ENCODE measurements at regions not wholly inside any gene's neighbourhood (a gene's known extent, or its start where the extent isn't known, plus 50 kb on each side); places are given as distances from the start of the nearest gene placed in this dataset.
"Not testable (repeated sequence)": the region's sequence is repeated elsewhere in the genome, so short reads cannot be mapped to it uniquely, and the experiment has no call there.

- DNase-seq (ENCODE audit: low read depth in 2 of 2) = no peak
Observed at GRCh38 chr14:37988472-37988871, 219.2 kb upstream of the SSTR1 start.

GRCh38 chr14:37991027-37991426, 216.7 kb upstream of the SSTR1 start:
- no peak for DNase-seq (ENCODE audit: low read depth in 2 of 2)

- DNase-seq (ENCODE audit: low read depth in 2 of 2) = no peak
Observed at GRCh38 chr14:37992499-37992898, 215.2 kb upstream of the SSTR1 start.

GRCh38 chr14:37994846-37995372, 212.8 kb upstream of the SSTR1 start:
- DNase-seq (ENCODE audit: low read depth in 2 of 2) = no peak

DNA sequence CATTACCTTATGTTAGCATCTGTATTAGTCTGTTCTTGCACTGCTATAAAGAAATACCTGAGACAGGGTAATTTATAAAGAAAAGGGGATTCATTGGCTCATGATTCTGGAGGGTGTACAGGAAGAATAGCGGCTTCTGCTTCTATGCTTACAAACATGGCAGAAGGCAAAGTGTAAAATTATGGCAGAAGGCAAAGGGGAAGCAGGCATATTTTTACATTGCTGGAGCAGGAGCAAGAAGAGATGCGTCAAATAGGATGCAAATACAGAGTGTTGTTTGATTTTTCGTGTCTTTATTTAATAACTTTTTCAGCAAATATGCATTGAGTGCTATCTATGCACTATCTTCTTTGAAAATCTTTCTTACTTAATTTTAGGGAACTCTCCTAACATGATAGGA, 210.7 kb upstream of the SSTR1 start:
- no peak for DNase-seq (ENCODE audit: low read depth in 2 of 2)

GRCh38 chr14:38000340-38000739, 207.4 kb upstream of the SSTR1 start:
- DNase-seq (ENCODE audit: low read depth in 2 of 2) = no peak

DNA sequence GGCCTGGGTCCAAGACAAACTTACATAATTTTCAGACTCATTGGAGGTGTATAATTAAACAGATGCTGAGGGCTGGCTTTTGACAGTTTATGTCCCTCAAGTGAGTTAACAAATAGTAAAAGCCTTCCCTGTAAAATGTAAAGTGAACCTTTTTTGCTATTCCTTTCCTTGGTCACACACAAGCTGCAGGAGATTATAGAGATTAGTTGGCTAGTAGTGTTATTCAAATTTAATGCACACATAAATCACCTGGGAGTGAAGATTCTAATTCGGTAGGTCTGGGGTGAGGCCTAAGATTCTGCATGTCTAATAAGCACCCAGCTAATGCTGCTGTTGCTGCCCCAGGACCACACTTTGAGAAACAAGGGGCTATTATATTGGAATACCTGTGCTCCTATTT, 206.2 kb upstream of the SSTR1 start:
- no peak for DNase-seq (ENCODE audit: low read depth in 2 of 2)

DNA sequence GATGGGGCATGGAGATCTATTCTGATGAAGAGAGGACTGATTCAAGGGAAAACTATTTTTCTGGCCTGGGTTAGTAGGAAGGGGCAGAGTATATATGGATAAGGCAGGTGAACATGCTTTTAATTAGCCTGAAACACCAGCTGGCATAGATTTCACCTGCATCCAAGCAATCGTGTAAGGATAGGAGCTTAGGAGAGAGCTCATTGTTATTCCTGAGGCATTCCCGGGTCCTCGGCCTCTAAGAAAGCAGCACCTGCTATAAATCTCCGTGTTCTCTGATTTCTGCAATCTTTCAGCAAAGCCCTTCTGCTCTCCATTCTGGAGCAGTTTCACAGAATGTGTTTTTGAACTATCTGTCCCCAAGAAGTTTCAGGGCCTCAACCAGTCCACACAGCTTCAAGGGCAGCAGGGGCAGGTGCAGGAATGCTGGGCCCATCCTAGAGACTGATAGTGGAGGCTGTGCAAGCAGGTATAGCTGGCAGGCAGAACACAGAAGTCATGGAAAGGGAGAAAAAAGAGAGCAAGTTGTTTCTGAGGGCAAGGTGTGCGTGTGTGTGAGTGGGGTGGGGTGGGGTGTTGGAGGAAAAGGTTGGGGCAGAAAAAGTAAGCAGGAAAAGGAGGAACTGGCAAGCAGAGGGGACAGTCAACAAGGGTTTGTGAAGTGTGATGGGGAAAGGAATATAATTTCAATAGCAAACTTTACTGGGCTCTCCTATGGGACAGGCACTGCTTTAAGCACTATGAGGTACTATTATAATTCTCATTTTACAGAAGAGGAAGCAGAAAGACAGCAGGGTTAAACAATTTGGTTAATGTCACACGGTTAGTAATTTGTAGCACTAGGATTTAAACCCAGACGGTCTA, 203.7 kb upstream of the SSTR1 start:
- no peak for DNase-seq (ENCODE audit: low read depth in 2 of 2)

- DNase-seq (ENCODE audit: low read depth in 2 of 2) = no peak
Observed at GRCh38 chr14:38004610-38004879, 203.2 kb upstream of the SSTR1 start.

DNA sequence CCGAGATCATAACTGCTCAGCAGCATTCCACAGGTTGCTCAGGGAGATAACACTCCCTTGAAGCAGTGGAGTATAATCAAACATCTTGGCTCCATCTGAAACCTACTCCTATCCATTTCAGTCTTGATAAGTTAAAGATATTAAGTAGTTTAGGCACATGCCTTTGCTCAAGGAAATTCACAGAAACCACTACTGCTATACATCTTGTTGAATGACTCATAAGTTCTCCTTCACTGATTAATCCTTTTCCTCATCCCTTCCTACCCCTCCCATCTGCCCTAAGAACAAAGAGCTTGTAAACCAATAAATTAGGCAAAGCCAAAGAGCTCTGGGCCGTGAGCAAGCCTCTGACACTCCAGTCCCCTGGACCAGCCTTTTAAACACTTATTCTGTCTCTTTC, 196.5 kb upstream of the SSTR1 start:
- DNase-seq (ENCODE audit: low read depth in 2 of 2) = not testable (repeated sequence)

DNA sequence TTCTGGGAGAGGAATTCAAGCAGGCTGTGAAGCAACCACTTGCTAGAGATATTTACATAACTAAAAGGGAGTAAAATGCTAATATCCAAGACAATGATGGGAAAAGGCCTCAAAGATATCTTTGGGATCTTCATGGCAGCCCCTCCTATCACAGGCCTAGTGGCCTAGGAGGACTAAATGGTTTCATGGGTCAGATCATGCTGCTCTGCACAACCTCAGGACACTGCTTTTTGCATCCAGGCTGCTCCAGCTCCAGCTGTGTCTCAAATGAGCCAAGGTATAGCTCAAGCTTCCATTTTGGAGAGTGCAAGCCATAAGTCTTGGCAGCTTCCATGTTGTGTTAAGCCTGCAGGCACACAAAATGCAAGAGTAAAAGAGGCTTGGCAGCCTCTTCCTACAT, 195.6 kb upstream of the SSTR1 start:
- no peak for DNase-seq (ENCODE audit: low read depth in 2 of 2)

DNA sequence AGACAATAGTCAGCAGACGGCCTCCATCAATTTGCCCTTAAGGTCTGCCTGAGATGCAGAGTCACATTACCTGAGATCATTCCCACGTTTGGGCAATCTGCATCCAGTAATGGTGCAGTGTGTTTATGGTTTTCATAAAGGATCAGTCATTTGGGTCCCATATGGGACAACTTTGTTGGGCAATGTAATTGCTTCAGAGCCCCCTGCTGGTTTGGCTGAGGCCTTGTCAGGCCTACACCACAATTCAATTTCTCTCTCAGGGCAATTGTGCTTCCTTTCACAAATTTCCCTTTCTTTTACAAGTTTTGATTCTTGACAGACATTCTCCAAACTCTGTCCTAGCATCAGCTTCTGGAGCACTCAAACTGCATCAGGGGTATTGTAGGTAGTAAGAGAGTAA, 191.2 kb upstream of the SSTR1 start:
- DNase-seq (ENCODE audit: low read depth in 2 of 2) = no peak

GRCh38 chr14:38021861-38022260, 185.8 kb upstream of the SSTR1 start:
- no peak for DNase-seq (ENCODE audit: low read depth in 2 of 2)

DNA sequence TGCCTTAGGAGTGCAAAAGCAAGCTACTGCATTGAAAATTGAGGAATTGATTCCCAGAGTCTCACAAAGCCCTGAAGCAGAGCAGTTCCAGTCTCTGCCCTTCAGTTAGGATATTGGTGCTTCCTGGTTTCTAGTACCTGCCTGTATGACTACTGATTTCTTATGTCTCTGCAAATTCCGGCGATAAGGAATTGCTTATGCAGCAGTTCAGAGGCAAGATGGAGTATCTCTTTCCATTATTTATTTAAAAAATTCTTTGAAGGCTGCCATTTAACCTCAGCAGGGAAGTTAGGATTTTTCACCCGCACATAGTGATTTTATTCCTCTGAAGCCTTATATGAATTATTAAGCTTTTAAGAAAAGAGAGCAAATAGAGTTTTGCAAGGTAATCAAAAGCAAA, 184.9 kb upstream of the SSTR1 start:
- no peak for DNase-seq (ENCODE audit: low read depth in 2 of 2)

DNA sequence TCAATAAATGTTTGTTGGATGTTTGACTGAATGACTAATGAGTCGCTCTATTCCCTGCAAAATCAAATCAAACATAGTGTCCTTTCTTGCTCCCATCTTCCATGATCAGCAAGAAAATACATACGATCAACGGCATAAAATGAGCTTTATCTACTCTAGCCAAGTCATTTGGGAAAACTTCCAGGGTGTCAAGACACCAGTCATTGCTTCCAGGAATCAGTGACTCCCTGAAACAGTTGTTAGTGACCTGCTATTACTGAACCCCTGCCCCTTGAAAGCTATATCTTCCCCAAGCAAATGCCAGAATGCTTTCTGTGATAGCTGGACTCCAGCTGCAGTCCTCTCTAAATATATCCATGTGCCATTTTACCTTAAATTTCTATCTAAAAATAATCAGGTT, 169.5 kb upstream of the SSTR1 start:
- no peak for DNase-seq (ENCODE audit: low read depth in 2 of 2)

DNA sequence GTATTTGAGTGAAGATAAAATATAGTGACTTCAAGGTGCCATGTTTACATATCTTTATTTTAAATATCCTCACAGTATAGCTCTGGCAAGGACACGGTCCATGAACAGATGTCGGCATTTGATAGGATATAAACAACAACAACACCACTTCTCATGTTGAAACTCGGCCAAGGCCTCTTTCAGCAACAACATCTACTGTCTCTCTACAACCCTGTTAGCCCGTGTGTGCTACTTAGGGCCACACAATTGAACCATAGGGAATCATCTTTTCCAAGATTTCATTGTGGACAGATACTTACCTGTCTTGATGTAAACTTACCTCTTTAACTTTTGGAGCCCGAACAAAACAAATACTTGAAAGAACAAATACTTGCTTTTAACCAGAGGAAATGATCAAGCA, 168.7 kb upstream of the SSTR1 start:
- no peak for DNase-seq (ENCODE audit: low read depth in 2 of 2)

- DNase-seq (ENCODE audit: low read depth in 2 of 2) = no peak
Observed at GRCh38 chr14:38039496-38039895, 168.2 kb upstream of the SSTR1 start.

GRCh38 chr14:38040411-38040810, 167.3 kb upstream of the SSTR1 start:
- DNase-seq (ENCODE audit: low read depth in 2 of 2) = no peak

DNA sequence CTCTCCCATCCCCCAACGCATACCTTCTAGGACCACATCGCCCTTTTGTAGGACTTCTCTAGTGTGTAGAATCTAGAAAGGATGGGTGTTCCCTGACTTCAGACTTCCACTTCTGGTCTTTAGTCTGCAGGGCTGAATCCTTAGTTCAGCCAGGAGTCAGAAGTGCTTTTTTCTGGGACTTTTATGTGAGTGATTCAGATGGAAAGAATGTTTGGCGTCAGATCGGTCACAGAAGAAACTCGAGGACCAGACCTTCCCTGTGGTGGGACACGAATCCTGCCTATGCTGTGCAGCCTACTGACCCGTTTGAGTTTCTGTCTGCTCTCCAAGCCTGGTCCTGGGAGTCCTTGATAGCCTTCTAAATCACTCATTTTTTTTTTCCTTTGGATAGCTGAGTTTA, 165.4 kb upstream of the SSTR1 start:
- no peak for DNase-seq (ENCODE audit: low read depth in 2 of 2)

DNA sequence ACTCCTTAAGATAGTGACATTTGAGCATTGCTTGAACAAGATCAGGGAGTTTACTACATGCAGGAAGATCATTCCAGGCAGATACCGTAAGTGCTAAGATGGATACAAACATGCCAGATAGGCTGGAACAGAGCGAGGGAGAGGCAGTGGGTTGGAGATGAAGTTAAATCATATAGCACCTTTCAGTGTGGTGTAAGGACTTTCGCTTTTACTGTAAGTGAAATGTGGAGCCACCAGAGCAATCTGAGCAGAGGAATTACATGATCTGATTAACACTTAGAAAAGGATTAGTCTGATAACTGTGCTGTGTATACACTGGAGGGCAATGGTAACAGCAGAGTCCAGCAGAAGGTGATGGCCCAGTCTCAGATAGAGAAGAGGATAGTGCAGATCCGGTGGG, 163.0 kb upstream of the SSTR1 start:
- DNase-seq (ENCODE audit: low read depth in 2 of 2) = no peak

GRCh38 chr14:38045461-38045860, 162.2 kb upstream of the SSTR1 start:
- DNase-seq (ENCODE audit: low read depth in 2 of 2) = no peak

GRCh38 chr14:38046160-38046559, 161.5 kb upstream of the SSTR1 start:
- DNase-seq (ENCODE audit: low read depth in 2 of 2) = no peak

GRCh38 chr14:38047195-38047902, 160.4 kb upstream of the SSTR1 start:
- no peak for DNase-seq (ENCODE audit: low read depth in 2 of 2)

Data from activated CD8-positive, alpha-beta memory T cell treated with anti-CD3 and anti-CD28 coated beads for 4 hours (primary cell).